ENCODE measurements at regions not wholly inside any gene's neighbourhood (a gene's known extent, or its start where the extent isn't known, plus 50 kb on each side); places are given as distances from the start of the nearest gene placed in this dataset.

DNA sequence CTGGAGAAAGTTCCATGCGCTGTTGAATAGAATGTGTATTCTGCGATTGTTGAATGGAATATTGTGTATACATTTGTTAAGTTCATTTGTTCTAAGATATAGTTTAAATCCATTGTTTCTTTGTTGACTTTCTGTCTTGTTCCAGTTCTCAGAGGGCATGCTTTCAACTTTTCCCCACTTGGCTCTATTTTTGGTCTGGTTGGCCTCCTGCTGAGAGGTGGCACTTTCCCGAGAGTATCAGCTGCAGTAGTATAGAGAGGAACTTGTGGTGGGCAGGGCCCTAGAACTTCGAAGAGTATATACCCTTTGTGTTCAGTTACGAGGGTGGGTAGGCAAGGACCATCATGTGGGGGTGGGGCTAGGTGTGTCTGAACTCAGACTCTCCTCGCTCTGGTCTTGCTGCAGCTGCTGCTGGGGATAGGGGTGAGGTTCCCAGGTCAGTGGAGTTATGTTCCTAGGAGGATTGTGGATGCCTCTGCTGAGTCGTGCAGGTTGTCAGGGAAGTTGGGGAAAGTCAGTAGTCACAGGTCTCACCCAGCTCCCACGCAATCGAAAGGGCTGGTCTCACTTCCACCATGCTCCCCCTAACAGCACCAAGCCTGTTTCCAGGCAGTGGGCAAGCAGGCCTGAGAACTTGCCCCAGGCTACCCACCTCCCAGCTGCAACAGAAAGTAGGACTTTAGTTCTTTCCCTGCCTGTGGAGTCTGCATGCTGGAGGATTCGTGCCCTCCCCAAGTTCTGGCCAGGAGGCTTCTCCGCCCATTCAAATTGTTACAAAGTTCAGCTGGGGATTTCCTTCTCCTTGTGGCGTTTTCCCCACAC lies 118.9 kb upstream of the SSTR4 start:
- DNase-seq (ENCODE audit: low read depth) = no peak

DNA sequence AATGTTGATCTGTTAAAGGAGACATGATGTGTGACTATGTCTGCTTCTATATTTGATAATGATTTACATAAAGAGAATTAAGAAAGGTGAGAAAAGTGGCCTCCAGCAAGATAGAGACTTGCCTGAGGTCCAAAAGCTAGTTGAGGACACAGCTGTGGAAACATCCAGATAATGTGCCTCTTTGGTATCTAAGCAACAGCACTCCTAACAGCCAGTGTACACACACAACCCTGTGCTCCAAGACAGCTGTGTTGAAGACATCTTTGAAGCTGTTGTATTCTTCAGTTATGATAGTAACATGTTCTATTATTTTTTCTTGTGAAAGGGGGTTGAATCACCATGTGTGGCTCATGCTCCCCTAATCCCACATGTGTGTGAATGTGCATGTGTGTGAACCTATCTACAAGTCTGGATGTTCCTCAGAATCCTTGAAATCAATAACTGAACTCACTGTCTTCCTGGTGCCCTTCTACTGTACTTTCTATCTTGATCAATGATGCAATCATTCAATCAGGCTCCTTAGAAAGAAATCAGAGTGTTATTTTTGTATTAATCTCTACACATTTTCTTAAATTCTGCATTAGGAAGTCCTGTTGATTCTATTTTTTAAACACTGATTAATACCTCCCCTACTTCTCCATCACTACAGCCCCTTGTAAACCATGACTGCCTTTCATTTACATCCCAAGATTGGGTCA lies 116.7 kb upstream of the SSTR4 start:
- no peak for DNase-seq (ENCODE audit: low read depth)

DNA sequence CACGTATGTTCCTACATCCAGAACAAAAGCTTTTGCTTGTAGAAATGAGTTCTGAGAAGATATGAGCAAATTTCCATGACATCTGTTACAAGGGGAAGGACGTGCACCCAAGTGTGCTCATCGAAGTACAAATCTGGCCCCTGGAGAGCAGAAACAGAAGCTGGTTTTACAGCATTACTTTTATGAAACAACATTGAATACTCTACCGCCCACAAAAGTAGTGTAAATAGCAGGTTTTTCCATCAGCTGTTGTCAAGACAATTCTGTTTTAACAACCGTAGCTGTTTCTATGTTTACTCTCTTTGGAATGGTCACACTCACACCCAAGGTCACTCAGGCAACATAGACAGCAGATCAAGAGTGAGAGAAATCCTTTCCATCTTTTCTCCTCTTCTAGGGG lies 114.2 kb upstream of the SSTR4 start:
- DNase-seq (ENCODE audit: low read depth) = no peak

DNA sequence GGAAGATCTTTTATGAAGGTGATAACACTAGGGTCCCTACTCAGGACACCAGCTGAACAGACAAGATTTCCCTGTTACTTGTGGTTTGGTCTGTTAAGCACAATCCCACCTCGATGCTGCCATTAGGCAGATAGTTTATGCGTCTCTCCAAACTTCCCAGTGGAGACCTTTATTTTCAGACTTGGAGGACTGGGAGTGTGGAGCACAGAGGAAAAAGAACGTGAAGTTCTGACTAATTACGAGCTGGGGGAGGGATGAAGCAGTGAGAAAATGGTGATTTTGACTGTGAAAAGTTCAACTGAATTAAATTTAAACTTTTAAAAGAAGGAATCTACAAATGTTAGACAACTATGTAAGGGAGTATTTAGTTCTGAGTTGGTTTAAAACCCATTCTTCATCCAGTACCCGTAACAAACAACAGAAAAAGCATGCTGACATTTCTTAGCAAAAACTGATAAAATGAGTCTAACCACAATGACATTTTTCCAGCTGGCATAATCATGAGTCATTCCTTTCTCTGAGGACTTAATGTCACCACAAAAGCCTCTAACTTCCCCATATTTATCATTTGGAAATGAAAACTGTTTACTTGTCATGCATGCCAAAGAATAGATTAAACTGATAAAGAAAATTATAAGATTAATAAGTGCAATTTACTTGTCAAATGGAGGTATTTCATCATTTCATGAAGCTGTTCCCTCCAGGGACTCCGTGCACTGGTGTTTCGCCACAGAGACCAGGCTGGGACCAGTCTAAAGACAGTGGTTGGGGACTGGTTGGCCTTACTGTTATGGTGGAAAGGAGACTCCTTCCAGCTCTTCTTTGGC lies 113.3 kb upstream of the SSTR4 start:
- DNase-seq (ENCODE audit: low read depth) = no peak

DNA sequence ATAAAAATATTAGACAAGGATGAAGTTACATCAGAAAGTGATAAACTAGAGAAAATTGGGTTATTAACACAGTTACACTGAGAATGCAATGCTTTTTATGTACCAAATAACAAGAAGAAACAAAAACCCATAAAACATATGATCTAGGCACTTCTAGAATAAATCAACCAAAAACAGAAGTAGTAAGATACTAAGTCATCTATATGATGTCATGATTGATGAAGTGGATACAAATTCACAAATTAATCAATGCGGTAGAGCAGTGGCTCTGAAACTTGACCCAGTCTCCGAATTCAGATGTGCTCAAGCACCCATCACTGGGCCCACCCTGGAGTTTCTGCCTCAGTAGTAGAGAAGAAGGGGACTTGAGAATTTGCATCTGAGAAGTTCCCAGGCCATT lies 112.1 kb upstream of the SSTR4 start:
- no peak for DNase-seq (ENCODE audit: low read depth)

DNA sequence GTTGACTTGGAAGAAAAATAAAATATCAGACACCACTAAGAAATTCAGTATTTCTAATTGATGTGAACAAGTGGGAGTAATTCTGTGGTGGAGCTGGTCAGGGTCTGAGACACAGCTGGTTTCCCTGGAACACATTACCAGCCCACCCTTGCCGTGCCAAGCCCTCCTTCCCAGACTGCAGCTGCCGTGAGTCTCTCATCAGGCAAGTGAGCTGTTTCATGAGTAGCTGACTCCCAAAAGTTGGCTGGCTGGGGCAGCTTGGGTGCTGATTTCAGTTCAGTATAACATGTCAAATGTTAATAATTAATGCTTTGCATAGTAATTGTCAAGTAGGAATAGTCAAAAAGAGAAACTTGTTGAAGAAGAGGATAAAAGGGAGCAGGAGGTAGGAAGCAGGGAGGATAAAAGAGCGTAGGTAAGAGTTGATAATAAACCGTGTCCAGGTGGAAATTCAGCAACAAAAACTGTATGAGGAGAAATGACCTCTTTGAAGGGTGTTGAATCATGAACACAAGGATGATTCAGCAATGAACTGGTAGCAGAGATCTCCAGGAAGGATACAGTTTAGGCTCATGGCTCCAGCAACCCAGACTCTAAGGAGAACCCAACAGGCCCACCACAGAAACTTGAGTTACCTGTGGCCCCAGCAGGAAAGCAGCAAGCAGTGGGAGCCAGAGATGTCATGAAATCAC lies 110.9 kb upstream of the SSTR4 start:
- no peak for DNase-seq (ENCODE audit: low read depth)

DNA sequence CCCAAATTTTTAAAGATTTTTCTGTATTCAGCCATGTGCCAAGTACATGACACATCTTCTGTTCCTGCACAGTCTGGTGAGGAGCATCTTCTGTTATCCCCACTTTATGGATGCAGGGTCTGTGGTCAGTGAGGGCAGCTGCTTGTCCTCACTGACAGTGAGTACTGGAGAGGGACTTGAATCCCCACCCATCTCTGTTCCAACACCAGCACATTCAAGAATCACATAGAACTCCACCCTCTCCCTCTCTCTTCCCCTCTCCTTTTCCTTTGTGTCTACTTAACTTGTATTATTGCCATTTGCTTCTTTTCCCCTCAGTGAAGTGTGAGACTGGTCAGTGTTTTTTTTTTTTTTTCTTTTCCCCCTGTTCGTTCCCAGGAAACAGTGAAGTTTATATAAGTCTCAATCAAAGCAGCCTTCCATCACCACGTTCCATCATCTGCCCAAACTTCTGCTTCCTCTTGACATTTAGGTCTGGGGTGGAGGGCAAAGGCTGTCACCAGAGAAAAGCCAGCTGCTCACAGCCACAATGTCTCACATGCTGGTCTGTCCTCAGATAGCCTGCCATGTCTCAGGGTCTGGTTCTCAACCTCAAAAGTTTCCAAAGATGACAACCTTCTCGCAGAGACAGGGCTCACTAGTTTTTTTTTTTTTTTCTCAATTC lies 110.0 kb upstream of the SSTR4 start:
- no peak for DNase-seq (ENCODE audit: low read depth)

DNA sequence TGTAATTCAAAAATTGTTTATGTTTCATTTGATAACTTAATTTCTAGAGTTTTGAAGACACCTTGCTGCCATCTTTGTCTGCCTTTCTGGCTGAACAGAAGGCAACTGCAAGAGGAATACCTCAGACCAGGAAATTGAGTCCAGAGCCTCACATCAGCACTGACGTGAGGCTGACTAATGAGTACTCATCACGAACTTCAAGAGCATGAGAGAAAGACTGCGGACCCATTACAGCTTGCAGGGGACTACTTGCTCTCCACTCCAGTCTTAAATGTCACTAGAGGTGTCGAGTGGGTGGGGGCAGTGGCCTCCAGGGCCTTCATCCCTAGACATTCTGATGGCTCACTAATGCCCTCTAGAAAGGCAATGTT lies 109.5 kb upstream of the SSTR4 start:
- DNase-seq (ENCODE audit: low read depth) = no peak

DNA sequence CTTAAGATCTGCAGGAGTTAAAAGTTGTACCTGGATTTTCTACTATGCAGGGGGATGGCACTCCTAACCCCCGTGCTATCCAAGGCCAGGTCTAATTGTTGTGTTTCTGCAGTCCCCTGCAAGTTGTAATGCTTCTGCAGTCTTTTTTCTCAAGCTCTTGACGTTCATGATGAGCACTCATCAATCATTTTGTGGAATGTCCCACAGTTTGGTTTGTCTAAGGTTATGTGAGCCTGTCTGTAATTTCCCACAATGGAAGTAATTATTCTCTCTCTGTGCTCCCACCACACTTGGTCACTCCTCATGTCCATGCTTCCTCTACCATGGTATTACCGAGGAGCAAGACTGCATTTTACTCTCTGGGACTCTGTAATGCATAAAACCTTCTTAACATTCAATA lies 107.6 kb upstream of the SSTR4 start:
- no peak for DNase-seq (ENCODE audit: low read depth)

DNA sequence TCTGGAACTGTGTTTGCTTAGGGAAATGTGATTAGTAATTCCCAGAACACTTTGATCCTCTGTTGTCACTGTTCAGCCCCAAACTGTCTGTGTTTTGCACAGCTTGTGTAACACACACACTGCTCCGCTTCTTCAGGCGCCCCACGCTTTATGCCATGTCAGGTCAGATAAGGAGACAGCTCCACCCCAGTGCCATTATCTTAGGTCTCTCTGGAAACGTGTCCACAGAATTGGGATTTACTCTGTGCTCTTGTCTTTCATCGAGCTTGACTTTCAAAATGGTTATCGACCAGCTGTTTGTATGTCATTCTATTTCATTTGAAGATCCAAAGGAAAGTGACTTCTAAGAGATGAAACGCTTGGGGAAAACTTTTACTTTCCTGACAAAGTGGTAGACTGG lies 106.4 kb upstream of the SSTR4 start:
- DNase-seq (ENCODE audit: low read depth) = no peak

DNA sequence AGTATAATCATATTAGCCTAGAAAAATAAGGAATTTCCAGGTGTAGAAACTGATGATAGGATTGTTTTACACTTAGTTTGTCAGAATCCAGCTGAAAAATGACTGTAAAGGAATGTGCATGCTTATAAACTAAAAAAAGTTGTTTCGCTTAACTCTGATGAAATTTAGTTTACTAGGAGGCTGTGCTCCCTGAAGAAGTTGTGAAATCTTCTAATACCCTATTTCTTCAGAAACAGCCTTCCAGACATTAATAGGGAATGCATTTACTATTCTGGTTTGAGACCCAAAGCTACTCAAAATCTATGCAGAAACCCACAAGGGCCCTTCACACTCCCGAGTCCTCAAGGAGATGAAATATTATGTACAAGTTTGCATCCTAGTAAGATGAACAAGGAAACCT lies 105.5 kb upstream of the SSTR4 start:
- no peak for DNase-seq (ENCODE audit: low read depth)

DNA sequence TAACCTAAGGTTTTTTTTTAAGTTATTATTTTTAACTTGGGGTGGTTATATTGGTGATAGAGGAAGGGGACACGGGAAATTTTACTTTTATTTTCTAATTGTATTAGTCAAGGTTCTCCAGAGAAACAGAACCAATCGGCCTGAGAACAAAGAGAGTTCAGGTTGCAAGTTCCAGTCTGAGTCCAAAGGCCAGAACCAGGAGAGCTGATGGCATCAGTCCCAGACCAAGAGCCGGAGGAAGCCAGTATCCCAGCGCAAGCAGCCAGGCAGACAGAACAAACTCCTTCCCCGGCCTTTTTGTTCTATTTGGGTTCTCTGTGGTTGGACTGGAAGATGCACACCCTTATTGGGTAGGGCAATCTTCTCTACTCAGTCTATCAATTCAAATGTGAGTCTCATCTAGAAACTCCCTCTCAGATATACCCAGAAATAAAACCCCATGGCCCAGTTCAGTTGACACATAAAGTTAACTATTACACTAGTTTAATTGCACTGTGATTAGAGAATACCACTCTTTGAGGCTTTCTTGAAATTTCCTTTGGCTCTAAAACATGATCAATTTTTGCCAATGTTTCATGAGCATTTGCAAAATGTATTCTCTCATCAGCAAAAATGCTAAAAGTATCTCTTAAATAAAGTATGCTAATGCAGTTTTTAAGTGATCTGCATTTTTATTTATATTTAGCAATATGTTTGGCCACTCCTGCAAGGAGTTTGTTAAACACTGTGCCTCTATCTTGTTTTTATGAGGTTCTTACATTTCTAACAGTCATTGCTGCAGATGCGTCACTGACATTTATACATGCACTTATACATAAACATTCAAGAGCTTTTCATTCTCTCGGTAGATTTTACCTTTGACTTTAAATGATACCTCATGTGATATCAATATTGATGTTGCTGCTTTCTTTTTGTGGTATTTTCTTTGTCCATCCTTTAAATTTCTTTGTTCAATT lies 103.2 kb upstream of the SSTR4 start:
- no peak for DNase-seq (ENCODE audit: low read depth)

DNA sequence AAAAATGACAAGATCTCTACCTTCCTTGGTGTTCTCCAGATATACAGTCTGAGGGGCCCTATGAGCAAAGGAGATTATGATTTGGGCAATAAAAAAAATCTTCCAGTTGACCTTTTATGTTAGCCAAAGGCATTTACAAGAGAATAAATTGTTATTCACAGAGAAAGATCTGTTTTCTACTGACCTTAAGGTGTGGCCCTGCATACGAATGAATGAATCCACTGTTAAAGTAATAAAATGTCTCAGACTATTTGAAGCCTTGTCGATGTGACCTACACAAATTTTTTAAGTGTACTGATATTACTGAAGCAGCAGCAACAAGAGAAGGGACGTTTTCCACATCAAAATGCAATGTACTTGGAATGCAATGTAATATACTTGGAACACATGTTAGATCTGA lies 95.9 kb upstream of the SSTR4 start:
- no peak for DNase-seq (ENCODE audit: low read depth)

DNA sequence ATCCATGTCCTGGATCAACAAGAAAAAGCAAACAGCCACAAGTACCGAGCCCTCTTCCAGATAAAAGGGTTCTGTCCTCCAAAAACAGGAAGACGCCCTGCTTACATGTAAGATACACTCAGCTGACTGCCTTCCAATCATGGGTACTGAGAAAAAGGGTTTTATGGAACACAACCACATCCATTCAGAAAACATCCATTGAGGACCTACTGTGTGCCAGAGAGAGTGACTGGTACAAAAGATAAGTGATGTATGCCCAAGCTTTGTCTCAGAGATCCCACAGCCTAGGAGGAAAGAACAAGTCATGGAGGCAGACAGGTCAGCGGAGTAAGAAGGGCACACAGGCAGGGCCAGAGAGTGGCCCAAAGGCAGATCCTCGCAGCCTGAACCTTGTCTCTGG lies 94.8 kb upstream of the SSTR4 start:
- DNase-seq (ENCODE audit: low read depth) = no peak

DNA sequence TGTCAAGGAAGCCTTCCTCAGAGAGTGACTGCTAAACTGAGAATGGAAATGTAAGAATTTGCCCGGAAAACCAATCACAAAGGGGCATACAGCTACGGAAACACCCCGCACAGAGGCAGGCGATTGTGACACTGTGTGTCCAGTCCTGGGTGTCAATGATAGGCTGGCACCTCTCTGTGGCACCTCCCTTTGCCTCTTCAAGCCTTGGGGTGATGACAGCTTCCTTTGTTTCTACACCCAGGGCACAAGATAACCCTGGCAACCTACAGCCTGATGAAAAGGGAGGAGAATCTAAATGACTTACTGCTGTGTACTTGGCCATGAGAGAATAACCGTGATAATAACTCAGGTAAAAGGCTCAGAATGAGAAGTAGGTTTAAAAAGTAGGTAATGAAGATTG lies 93.6 kb upstream of the SSTR4 start:
- DNase-seq (ENCODE audit: low read depth) = no peak

DNA sequence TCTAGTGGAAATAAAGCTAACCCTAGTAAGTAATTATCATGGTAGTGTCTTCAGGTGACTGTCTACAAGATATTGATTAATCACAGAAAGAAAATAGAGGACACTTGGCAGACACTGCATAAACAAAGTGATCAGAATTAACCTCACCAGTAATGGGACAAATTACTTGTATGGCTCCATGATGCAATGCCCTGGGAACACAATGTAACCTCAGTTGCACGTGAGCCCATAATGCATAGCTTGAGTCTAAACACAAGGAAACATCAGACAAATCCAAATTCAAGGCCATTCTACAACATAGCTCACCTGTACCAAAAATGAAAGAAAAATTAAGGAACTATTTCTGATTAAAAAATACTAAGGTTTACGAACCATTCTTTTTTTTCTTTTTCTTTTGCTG lies 92.4 kb upstream of the SSTR4 start:
- no peak for DNase-seq (ENCODE audit: low read depth)

DNA sequence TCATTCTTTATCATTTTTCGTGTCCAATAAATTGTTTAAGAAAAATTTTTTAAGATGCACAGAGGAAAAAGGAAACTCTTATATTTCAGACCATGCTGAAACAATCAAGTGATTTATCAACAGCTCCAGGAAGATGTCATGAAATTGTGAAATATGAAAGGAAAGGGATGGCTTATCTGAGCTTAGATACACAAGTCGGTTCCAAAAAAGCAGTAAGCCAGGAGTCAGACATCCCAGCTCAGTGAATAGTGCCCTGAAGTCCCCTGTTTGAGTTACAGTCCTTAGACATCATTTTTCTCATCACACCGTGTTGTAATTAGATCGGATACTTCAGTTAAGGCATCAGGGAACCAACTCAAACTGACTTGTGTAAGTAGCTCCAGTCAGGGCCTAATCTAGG lies 91.0 kb upstream of the SSTR4 start:
- no peak for DNase-seq (ENCODE audit: low read depth)

DNA sequence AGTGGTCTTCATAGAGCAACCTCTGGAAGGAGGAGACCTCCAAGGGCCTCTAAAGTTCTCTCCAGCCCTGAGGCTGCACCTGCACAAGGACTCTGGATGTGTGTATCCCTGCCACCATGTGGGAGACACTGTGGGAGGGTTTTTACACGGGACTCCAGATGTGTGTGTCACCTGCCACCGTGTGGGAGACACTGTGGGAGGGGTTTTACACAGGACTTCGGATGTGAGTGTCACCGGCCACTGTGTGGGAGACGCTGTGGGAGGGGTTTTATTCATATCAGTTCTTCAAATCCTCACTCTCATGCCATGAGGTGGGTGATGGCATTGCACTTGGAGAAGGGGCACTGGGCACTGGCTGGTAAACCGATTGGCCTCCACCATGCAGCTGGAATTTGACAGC lies 90.2 kb upstream of the SSTR4 start:
- DNase-seq (ENCODE audit: low read depth) = no peak

DNA sequence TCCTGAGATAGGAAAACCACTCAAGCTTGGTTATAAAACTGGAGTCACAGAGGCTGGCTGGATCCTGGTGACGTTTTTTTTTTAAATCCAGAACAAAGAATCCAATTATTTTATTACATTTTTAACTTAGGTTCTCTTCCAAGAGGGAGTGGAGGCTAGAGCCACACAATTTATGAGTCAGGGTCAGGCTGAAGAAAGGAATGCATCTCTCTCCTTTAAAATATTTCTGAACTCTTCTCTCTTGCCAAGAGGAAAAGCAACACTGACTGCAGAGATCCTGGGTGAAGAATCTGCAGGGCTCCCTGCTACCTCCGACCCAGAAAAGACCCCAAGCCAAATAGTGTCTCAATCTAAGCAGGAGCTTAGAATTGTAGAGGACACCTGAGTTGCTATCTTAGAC lies 88.5 kb upstream of the SSTR4 start:
- no peak for DNase-seq (ENCODE audit: low read depth)

DNA sequence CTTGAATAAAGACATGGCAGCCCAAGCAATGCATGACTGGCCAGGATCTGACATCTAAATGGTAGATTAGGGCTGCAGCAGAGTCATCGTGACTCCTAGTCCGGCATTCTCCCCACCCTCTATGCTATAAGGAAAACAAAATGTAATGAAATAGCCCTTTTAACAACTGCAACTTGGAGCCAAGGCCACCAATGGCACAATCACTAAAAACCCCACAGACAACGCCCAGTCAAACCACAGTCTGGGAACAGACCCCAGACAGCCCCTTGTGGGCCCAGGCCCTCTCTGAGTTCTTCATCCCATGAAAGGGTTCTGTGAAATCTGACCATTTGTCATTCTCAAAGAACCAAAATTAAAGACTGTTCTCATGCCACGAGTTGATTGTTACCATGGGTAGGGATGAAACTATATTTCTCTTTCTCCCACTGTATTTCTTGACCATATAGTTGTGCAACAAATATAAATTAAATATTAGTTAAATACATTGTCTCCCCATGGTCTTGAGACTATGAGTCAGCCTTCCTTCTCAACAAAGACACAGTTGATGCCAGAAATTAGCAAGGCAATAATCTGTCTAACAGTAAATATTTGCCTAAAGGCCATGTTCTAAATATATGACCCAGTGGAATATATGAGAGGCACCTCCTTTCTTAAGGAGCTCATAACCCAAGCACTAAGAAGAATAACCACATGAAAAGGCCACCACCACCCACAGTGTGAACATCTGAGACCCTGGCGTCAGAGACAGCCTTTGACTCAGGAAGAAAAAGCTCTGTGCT lies 85.6 kb upstream of the SSTR4 start:
- DNase-seq (ENCODE audit: low read depth) = no peak

Data from activated T-cell treated with anti-CD3 and anti-CD28 coated beads for 48 hours (primary cell).